DMS79 (cell line): ENCODE measurements at regions not wholly inside any gene's neighbourhood (a gene's known extent, or its start where the extent isn't known, plus 50 kb on each side); places are given as distances from the start of the nearest gene placed in this dataset.

Experiments
- DNase-seq: peaks from one replicate; lab custom pipeline; 2025; lab: John Stamatoyannopoulos, UW

GRCh38 chr15:94683902-94684301, 452.5 kb downstream of the MCTP2 start:
- DNase-seq, result no peak

- DNase-seq, result no peak
These were observed 459.8 kb downstream of the MCTP2 start for GRCh38 chr15:94691169-94691568.

- DNase-seq, result no peak
These were observed 461.3 kb downstream of the MCTP2 start for GRCh38 chr15:94692710-94693109.

GRCh38 chr15:94700211-94700610, 468.9 kb downstream of the MCTP2 start:
- no peak for DNase-seq

- DNase-seq, result no peak
These were observed 470.1 kb downstream of the MCTP2 start for GRCh38 chr15:94701281-94701985.

GRCh38 chr15:94703596-94703995, 472.2 kb downstream of the MCTP2 start:
- no peak for DNase-seq

- no peak for DNase-seq
These were observed 473.1 kb downstream of the MCTP2 start for GRCh38 chr15:94704421-94704820.

- no peak for DNase-seq
These were observed 473.6 kb downstream of the MCTP2 start for GRCh38 chr15:94704946-94705345.

- DNase-seq, result no peak
These were observed 478.0 kb downstream of the MCTP2 start for GRCh38 chr15:94709319-94709718.

GRCh38 chr15:94722024-94722636, 490.8 kb downstream of the MCTP2 start:
- DNase-seq, result no peak

GRCh38 chr15:94723801-94724200, 492.4 kb downstream of the MCTP2 start:
- DNase-seq, result no peak

GRCh38 chr15:94731286-94731685, 499.9 kb downstream of the MCTP2 start:
- DNase-seq, result no peak

GRCh38 chr15:94734460-94734859, 503.1 kb downstream of the MCTP2 start:
- no peak for DNase-seq

GRCh38 chr15:94736236-94736635, 504.9 kb downstream of the MCTP2 start:
- no peak for DNase-seq

- no peak for DNase-seq
These were observed 508.3 kb downstream of the MCTP2 start for GRCh38 chr15:94739639-94740038.

- no peak for DNase-seq
These were observed 509.1 kb downstream of the MCTP2 start for GRCh38 chr15:94740469-94740868.

- DNase-seq, result no peak
These were observed 512.3 kb downstream of the MCTP2 start for GRCh38 chr15:94743668-94744067.

GRCh38 chr15:94744080-94744793, 512.9 kb downstream of the MCTP2 start:
- no peak for DNase-seq

GRCh38 chr15:94745371-94745770, 514.0 kb downstream of the MCTP2 start:
- no peak for DNase-seq

GRCh38 chr15:94747510-94747909, 516.1 kb downstream of the MCTP2 start:
- DNase-seq, result no peak

GRCh38 chr15:94749811-94750617, 518.7 kb downstream of the MCTP2 start:
- DNase-seq, result no peak

GRCh38 chr15:94760348-94760747, 529.0 kb downstream of the MCTP2 start:
- no peak for DNase-seq
